PC-9 (cell line): ENCODE measurements at regions not wholly inside any gene's neighbourhood (a gene's known extent, or its start where the extent isn't known, plus 50 kb on each side); places are given as distances from the start of the nearest gene placed in this dataset.

Experiments
- BruUV-seq: library from RNA; stranded (reverse); fragments of 400-500 nt; replicated peaks from 2 replicates; lab custom pipeline; 2021; lab: Mats Ljungman, UMichigan
- CTCF ChIA-PET: fragments of 300-600 bp; sonication (Branson Sonifier 250); formaldehyde crosslinking; loops from one replicate; lab custom pipeline; 2022; ENCODE audit warnings: antibody characterized with exemption; lab: Charles Lee
- POLR2A ChIA-PET: fragments of 300-600 bp; sonication (Branson Sonifier 250); formaldehyde crosslinking; loops from one replicate; lab custom pipeline; 2022; ENCODE audit warnings: antibody characterized with exemption; ENCODE audit not compliant: unreplicated experiment; lab: Charles Lee
- DNase-seq, 2 experiments: peaks; one replicate each; pipeline versions ENCODE4 v3.0.0 to v3.0.0-alpha.2; 2015 to 2022; ENCODE audit warnings: mixed read lengths in 1 of 2
- H2AFZ ChIP-seq: fragments of 200-600 bp; sonication (generic); 2 replicates; pipeline ENCODE4 v1.8.1; 2017; ENCODE audit warnings: antibody characterized with exemption
- H3F3A ChIP-seq: fragments of 200-600 bp; sonication (generic); 2 replicates; pipeline ENCODE4 v1.8.1; 2017; ENCODE audit warnings: antibody characterized with exemption, mild to moderate bottlenecking, low read depth; ENCODE audit not compliant: insufficient read depth
- H3K27ac ChIP-seq: fragments of 200-600 bp; sonication (generic); 2 replicates; pipeline ENCODE4 v1.6.1; 2016; ENCODE audit warnings: mixed run types
- H3K27me3 ChIP-seq: fragments of 200-600 bp; sonication (generic); 2 replicates; pipeline ENCODE4 v1.6.1; 2016; ENCODE audit warnings: low read depth, mixed run types; ENCODE audit not compliant: insufficient read depth
- H3K36me3 ChIP-seq: fragments of 200-600 bp; sonication (generic); 2 replicates; pipeline ENCODE4 v1.6.1; 2016; ENCODE audit warnings: low read depth, mixed run types
- H3K4me1 ChIP-seq: fragments of 200-600 bp; sonication (generic); replicated peaks from 2 replicates; pipeline ENCODE4 v1.6.1; 2016; ENCODE audit warnings: mixed run types; ENCODE audit not compliant: insufficient read depth
- H3K4me2 ChIP-seq: fragments of 200-600 bp; sonication (generic); 2 replicates; pipeline ENCODE4 v1.6.1; 2017; ENCODE audit warnings: mixed run types
- H3K4me3 ChIP-seq: fragments of 200-600 bp; sonication (generic); 2 replicates; pipeline ENCODE4 v1.6.1; 2016; ENCODE audit warnings: mixed run types
- H3K79me2 ChIP-seq: fragments of 200-600 bp; sonication (generic); 2 replicates; pipeline ENCODE4 v1.6.1; 2017; ENCODE audit warnings: low read depth, mixed run types
- H3K9me2 ChIP-seq: fragments of 200-600 bp; sonication (generic); 2 replicates; pipeline ENCODE4 v1.8.1; 2017; ENCODE audit warnings: mild to moderate bottlenecking; ENCODE audit not compliant: insufficient read depth
- H3K9me3 ChIP-seq: fragments of 200-600 bp; sonication (generic); 2 replicates; pipeline ENCODE4 v1.8.1; 2016; ENCODE audit warnings: low read depth; ENCODE audit not compliant: insufficient read depth
- H4K20me1 ChIP-seq: fragments of 200-600 bp; sonication (generic); 2 replicates; pipeline ENCODE4 v1.8.1; 2017; ENCODE audit not compliant: insufficient read depth
- EZH2 ChIP-seq: fragments of 200-600 bp; sonication (generic); IDR thresholded peaks from 2 replicates; pipeline ENCODE4 v1.8.0; 2017; ENCODE audit warnings: antibody characterized with exemption, low read depth
- intact Hi-C: fragments of 100-400 bp; cut with micrococcal nuclease; formaldehyde crosslinking; loops from one replicate; pipeline ENCODE4 v1.10.0; 2022; ENCODE audit not compliant: unreplicated experiment
- TF ChIP-seq, protein P1 (sequence below): fragments of 200-600 bp; sonication (generic); conservative IDR thresholded peaks from 2 replicates; pipeline ENCODE4 v1.6.1; 2017; ENCODE audit warnings: mixed run types, antibody characterized with exemption, mild to moderate bottlenecking, moderate library complexity

DNA sequence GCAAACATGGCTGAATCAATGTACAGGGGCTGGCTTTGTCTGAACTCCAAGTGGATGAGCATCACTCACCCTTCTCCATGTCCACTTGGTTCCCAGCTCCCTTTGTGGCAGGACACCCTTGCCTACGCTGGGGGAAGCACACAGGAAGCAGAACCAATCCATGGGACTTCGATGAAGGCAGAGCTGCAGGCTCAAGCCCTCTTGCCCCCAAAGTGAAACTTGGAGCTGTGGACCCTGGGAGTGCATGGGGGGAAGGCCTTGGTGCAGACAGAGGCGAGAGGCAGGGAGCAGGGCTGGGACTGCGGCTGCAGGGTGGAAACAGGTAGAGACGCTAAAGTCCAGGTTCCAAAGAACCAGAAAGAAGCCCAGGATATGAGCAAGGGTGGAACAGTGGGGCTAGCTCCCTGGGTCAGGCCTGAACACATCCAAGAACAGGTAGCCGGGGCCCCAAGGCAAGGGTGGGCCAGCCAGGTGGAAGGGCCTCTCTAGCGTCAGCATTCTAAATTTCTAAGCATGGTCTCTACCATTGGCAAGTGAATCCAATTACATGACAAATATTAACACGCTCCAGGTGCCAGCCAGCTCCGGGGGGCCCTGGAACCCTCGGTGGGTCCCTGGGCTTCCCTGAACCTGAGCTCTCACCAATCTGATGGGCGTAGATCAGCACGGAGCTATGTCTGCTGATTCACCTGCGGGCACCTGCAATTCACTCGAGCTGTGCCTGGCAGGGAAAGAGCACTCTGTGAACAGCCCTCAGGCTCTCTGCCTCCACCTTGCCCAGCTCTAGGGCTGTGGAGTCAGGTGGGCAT is 532.8 kb downstream of the BRD1 start:
- ChIA-PET POLR2A (no interaction called here), CTCF (no interaction called here)
- no TSS peak for BruUV-seq
- no peak overlapping the region for H2AFZ ChIP-seq
- H3K36me3 ChIP-seq = no peaks in the 10 kb centered on the region
- DNase-seq = no peak
- no peaks in the 10 kb centered on the region for H3K4me1 ChIP-seq
- H4K20me1 ChIP-seq = 0 out of 2 replicates have a peak, but pooled peaks cover 4% of the 10 kb centered on the region
- no peak overlapping the region for H3K4me2 ChIP-seq
- no peaks in the 10 kb centered on the region for H3K79me2 ChIP-seq
- intact Hi-C loops = no loop called here
- no peak overlapping the region for H3K27ac ChIP-seq
- no peaks in the 10 kb centered on the region for H3K9me2 ChIP-seq
- H3K4me3 ChIP-seq = no peak overlapping the region
- no peak for TF ChIP-seq EZH2
- TF ChIP-seq, protein P1, sequence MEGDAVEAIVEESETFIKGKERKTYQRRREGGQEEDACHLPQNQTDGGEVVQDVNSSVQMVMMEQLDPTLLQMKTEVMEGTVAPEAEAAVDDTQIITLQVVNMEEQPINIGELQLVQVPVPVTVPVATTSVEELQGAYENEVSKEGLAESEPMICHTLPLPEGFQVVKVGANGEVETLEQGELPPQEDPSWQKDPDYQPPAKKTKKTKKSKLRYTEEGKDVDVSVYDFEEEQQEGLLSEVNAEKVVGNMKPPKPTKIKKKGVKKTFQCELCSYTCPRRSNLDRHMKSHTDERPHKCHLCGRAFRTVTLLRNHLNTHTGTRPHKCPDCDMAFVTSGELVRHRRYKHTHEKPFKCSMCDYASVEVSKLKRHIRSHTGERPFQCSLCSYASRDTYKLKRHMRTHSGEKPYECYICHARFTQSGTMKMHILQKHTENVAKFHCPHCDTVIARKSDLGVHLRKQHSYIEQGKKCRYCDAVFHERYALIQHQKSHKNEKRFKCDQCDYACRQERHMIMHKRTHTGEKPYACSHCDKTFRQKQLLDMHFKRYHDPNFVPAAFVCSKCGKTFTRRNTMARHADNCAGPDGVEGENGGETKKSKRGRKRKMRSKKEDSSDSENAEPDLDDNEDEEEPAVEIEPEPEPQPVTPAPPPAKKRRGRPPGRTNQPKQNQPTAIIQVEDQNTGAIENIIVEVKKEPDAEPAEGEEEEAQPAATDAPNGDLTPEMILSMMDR = no peak
- H3F3A ChIP-seq = no peaks in the 10 kb centered on the region
- peaks cover 100% of the 10 kb centered on the region for H3K27me3 ChIP-seq
- H3K9me3 ChIP-seq = no peaks in the 10 kb centered on the region

GRCh38 chr22:49292909-49293308 is 534.8 kb downstream of the BRD1 start:
- no peaks in the 10 kb centered on the region for H3K9me3 ChIP-seq
- H3K9me2 ChIP-seq = no peaks in the 10 kb centered on the region
- no peak for DNase-seq
- POLR2A ChIA-PET = no interaction called here
- no peaks in the 10 kb centered on the region for H3K79me2 ChIP-seq
- no peak overlapping the region for H3K4me2 ChIP-seq
- TF ChIP-seq, protein P1 = no peak
- TF ChIP-seq EZH2 = no peak
- H3K27me3 ChIP-seq = peaks cover 100% of the 10 kb centered on the region
- intact Hi-C loops = no loop called here
- no TSS peak for BruUV-seq
- H4K20me1 ChIP-seq = 0 out of 2 replicates have a peak, but pooled peaks cover 4% of the 10 kb centered on the region
- no peak overlapping the region for H2AFZ ChIP-seq
- no peaks in the 10 kb centered on the region for H3K36me3 ChIP-seq
- no peak overlapping the region for H3K4me3 ChIP-seq
- CTCF ChIA-PET = no interaction called here
- no peaks in the 10 kb centered on the region for H3K4me1 ChIP-seq
- no peaks in the 10 kb centered on the region for H3F3A ChIP-seq
- no peak overlapping the region for H3K27ac ChIP-seq

- H3K27ac ChIP-seq = no peak overlapping the region
- H3K4me1 ChIP-seq = no peaks in the 10 kb centered on the region
- no peak overlapping the region for H3K4me3 ChIP-seq
- ChIA-PET CTCF (no interaction called here), POLR2A (no interaction called here)
- no peak for TF ChIP-seq EZH2
- TF ChIP-seq, protein P1 = no peak
- no peaks in the 10 kb centered on the region for H3K9me3 ChIP-seq
- peaks cover 100% of the 10 kb centered on the region for H3K27me3 ChIP-seq
- H2AFZ ChIP-seq = no peak overlapping the region
- no peaks in the 10 kb centered on the region for H3F3A ChIP-seq
- BruUV-seq = no TSS peak
- DNase-seq = no peak
- H4K20me1 ChIP-seq = 0 out of 2 replicates have a peak, but pooled peaks cover 4% of the 10 kb centered on the region
- intact Hi-C loops = no loop called here
- H3K4me2 ChIP-seq = no peak overlapping the region
- no peaks in the 10 kb centered on the region for H3K79me2 ChIP-seq
- no peaks in the 10 kb centered on the region for H3K36me3 ChIP-seq
- H3K9me2 ChIP-seq = no peaks in the 10 kb centered on the region
Observed at GRCh38 chr22:49291781-49292180, 535.9 kb downstream of the BRD1 start.
